ENCODE measurements at regions not wholly inside any gene's neighbourhood (a gene's known extent, or its start where the extent isn't known, plus 50 kb on each side); places are given as distances from the start of the nearest gene placed in this dataset.

GRCh38 chr2:238518172-238518820 lies 91.6 kb downstream of the ASB1 start:
- TF ChIP-seq ZNF274 (IDR thresholded peaks at IDR 0.05; ENCODE audit: low read depth, low read length) = no peak
- TF ChIP-seq YY1 (IDR thresholded peaks at IDR 0.05; ENCODE audit: insufficient read depth, insufficient read length) = no peak
- TF ChIP-seq SUZ12 (IDR thresholded peaks at IDR 0.05; ENCODE audit: extremely low read depth, insufficient read depth, insufficient read length) = no peak

All from NT2/D1 (cell line).